Esophagus squamous epithelium (tissue), 5 donors: ENCODE measurements at regions not wholly inside any gene's neighbourhood (a gene's known extent, or its start where the extent isn't known, plus 50 kb on each side); places are given as distances from the start of the nearest gene placed in this dataset.

Source experiments
- DNase-seq: peaks from one replicate; lab custom pipeline; 2025; lab: John Stamatoyannopoulos, UW
- H3K27ac ChIP-seq, 4 donors: fragments of 200-600 bp; sonication (generic); one replicate each; pipeline ENCODE4 v1.5.1; 2016 to 2019; ENCODE audit warnings: mild to moderate bottlenecking in 1 of 4
- H3K27me3 ChIP-seq, 4 donors: fragments of 200-600 bp; sonication (generic); 1 replicate in 3 of 4; 2 replicates in 1 of 4; pipeline versions ENCODE4 v1.5.1 to v1.6.0; 2017 to 2021; ENCODE audit warnings: antibody characterized with exemption in 1 of 4
- H3K36me3 ChIP-seq, 3 donors: fragments of 200-600 bp; sonication (generic); one replicate each; pipeline ENCODE4 v1.5.1; 2016 to 2019
- H3K4me1 ChIP-seq, 3 donors: fragments of 200-600 bp; sonication (generic); one replicate each; pipeline ENCODE4 v1.5.1; 2017 to 2019
- H3K4me3 ChIP-seq, 4 donors: fragments of 200-600 bp; sonication (generic); 1 replicate in 3 of 4; 2 replicates in 1 of 4; pipeline ENCODE4 v1.5.1; 2016 to 2019; ENCODE audit warnings: mild to moderate bottlenecking in 2 of 4, moderate library complexity in 1 of 4
- H3K9me3 ChIP-seq, 3 donors: fragments of 200-600 bp; sonication (generic); one replicate each; pipeline ENCODE4 v1.5.1; 2016 to 2019
- CTCF ChIP-seq, 6 experiments: fragments of 450-650 bp in 4 of 6; fragments of 200-600 bp in 2 of 6; sonication (generic) in 2 of 6; IDR thresholded peaks; one replicate each; pipeline ENCODE4 v1.5.1; 2016 to 2019; ENCODE audit warnings: antibody characterized with exemption in 6 of 6, mild to moderate bottlenecking in 4 of 6, moderate library complexity in 4 of 6
- POLR2A ChIP-seq, 4 donors: fragments of 450-650 bp; IDR thresholded peaks; one replicate each; pipeline ENCODE4 v1.6.1; 2017; ENCODE audit warnings: antibody characterized with exemption in 4 of 4, mild to moderate bottlenecking in 4 of 4, moderate library complexity in 3 of 4
- WGBS, 2 donors: methylation state at CpG; one replicate each; pipeline ENCODE4 v1.1.5; 2018; 5-methylcytosine and 5-hydroxymethylcytosine counted together
- intact Hi-C: fragments of 100-400 bp; cut with DNase I; formaldehyde crosslinking; loops from one replicate; pipeline ENCODE4 v1.15.0; 2022
- donor health status: DM: yes; HTN: yes; CAD: no.

- no peak for DNase-seq
- H3K27ac ChIP-seq: no peak overlapping the region
- no peak overlapping the region for H3K4me3 ChIP-seq
- intact Hi-C loops: no loop called here
- H3K36me3 ChIP-seq: no peaks in the 10 kb centered on the region
- TF ChIP-seq CTCF (IDR thresholded peaks at IDR 0.05): no peak
- TF ChIP-seq POLR2A (IDR thresholded peaks at IDR 0.05): no peak
- H3K4me1 ChIP-seq: no peaks in the 10 kb centered on the region
- no peaks in the 10 kb centered on the region for H3K27me3 ChIP-seq
- H3K9me3 ChIP-seq: no peaks in the 10 kb centered on the region
Observed at GRCh38 chr2:147713349-147713748, 131.5 kb upstream of the ACVR2A start.

GRCh38 chr2:147712051-147712450 is 132.8 kb upstream of the ACVR2A start:
- no peak for DNase-seq

GRCh38 chr2:147711031-147711430 is 133.8 kb upstream of the ACVR2A start:
- WGBS, 2 donors: 91 to 94% methylated on average over 4 of the region's 4 CpGs
- intact Hi-C loops: no loop called here
- Histone ChIP-seq H3K27me3 (no peaks in the 10 kb centered on the region), H3K36me3 (no peaks in the 10 kb centered on the region), H3K27ac (no peak overlapping the region), H3K4me3 (no peak overlapping the region), H3K9me3 (no peaks in the 10 kb centered on the region), H3K4me1 (no peaks in the 10 kb centered on the region)
- TF ChIP-seq CTCF (IDR thresholded peaks at IDR 0.05): no peak
- TF ChIP-seq POLR2A (IDR thresholded peaks at IDR 0.05): no peak
- DNase-seq: no peak

More at GRCh38 chr2:147712051-147712450, 132.8 kb upstream of the ACVR2A start:
- H3K4me1 ChIP-seq: no peaks in the 10 kb centered on the region
- TF ChIP-seq POLR2A (IDR thresholded peaks at IDR 0.05): no peak
- no peak for TF ChIP-seq CTCF (IDR thresholded peaks at IDR 0.05)
- no peaks in the 10 kb centered on the region for H3K27me3 ChIP-seq
- H3K9me3 ChIP-seq: no peaks in the 10 kb centered on the region
- intact Hi-C loops: no loop called here
- H3K27ac ChIP-seq: no peak overlapping the region
- 49 to 74% methylated on average over 2 of the region's 2 CpGs for WGBS, 2 donors
- H3K4me3 ChIP-seq: no peak overlapping the region
- H3K36me3 ChIP-seq: no peaks in the 10 kb centered on the region

- Histone ChIP-seq H3K9me3 (no peaks in the 10 kb centered on the region), H3K36me3 (no peaks in the 10 kb centered on the region), H3K4me1 (no peaks in the 10 kb centered on the region), H3K4me3 (no peak overlapping the region), H3K27me3 (no peaks in the 10 kb centered on the region), H3K27ac (no peak overlapping the region)
- intact Hi-C loops: no loop called here
- DNase-seq: no peak
- TF ChIP-seq CTCF (IDR thresholded peaks at IDR 0.05) (no peak), POLR2A (IDR thresholded peaks at IDR 0.05) (no peak)
Observed at GRCh38 chr2:147709655-147710054, 135.2 kb upstream of the ACVR2A start.

GRCh38 chr2:147703171-147703570 is 141.7 kb upstream of the ACVR2A start:
- TF ChIP-seq POLR2A (IDR thresholded peaks at IDR 0.05): no peak
- TF ChIP-seq CTCF (IDR thresholded peaks at IDR 0.05): no peak
- H3K4me1 ChIP-seq: no peaks in the 10 kb centered on the region
- no peaks in the 10 kb centered on the region for H3K36me3 ChIP-seq
- H3K9me3 ChIP-seq: no peaks in the 10 kb centered on the region
- H3K27me3 ChIP-seq: no peaks in the 10 kb centered on the region
- no peak overlapping the region for H3K4me3 ChIP-seq
- H3K27ac ChIP-seq: no peak overlapping the region
- WGBS, 2 donors: 38 to 54% methylated on average over 3 of the region's 3 CpGs
- DNase-seq: no peak
- intact Hi-C loops: no loop called here
